OCI-LY1 (cell line): ENCODE measurements at regions not wholly inside any gene's neighbourhood (a gene's known extent, or its start where the extent isn't known, plus 50 kb on each side); places are given as distances from the start of the nearest gene placed in this dataset.

Experiments used
- EZH2 ChIP-seq: fragments of 200-600 bp; sonication (generic), shearing (Covaris generic); IDR thresholded peaks from 2 replicates; pipeline ENCODE4 v1.8.0; 2017; ENCODE audit warnings: borderline replicate concordance, mixed run types, mild to moderate bottlenecking, antibody characterized with exemption, low read length, moderate library complexity, mixed read lengths
- TF ChIP-seq, protein P1 (sequence below): fragments of 200-600 bp; sonication (generic), shearing (Covaris generic); IDR thresholded peaks from 2 replicates; pipeline ENCODE4 v1.5.1; 2017; ENCODE audit warnings: mild to moderate bottlenecking, antibody characterized with exemption, low read length, moderate library complexity, mixed read lengths

DNA sequence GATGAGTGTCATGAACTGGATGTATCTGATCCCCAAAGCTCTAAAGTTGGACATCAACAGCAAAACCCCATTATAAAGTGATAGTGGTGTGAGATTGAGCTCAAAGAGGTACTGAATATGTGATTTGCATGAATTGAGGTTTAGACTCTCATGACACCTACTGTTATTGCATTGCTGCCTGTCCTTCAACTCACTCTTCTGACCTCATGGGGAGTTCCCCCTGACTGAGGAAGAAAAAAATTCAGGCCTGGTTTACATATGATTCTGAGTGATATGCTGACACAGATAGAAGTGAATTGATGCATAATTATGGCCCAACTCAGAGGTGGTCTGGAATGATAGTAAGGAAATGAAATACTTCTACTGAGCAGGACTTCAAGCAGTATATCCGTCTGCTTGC is 76.2 kb upstream of the CHD1 start:
- TF ChIP-seq, protein P1, sequence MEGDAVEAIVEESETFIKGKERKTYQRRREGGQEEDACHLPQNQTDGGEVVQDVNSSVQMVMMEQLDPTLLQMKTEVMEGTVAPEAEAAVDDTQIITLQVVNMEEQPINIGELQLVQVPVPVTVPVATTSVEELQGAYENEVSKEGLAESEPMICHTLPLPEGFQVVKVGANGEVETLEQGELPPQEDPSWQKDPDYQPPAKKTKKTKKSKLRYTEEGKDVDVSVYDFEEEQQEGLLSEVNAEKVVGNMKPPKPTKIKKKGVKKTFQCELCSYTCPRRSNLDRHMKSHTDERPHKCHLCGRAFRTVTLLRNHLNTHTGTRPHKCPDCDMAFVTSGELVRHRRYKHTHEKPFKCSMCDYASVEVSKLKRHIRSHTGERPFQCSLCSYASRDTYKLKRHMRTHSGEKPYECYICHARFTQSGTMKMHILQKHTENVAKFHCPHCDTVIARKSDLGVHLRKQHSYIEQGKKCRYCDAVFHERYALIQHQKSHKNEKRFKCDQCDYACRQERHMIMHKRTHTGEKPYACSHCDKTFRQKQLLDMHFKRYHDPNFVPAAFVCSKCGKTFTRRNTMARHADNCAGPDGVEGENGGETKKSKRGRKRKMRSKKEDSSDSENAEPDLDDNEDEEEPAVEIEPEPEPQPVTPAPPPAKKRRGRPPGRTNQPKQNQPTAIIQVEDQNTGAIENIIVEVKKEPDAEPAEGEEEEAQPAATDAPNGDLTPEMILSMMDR = no peak
- no peak for TF ChIP-seq EZH2
